ENCODE measurements at regions not wholly inside any gene's neighbourhood (a gene's known extent, or its start where the extent isn't known, plus 50 kb on each side); places are given as distances from the start of the nearest gene placed in this dataset.

DNA sequence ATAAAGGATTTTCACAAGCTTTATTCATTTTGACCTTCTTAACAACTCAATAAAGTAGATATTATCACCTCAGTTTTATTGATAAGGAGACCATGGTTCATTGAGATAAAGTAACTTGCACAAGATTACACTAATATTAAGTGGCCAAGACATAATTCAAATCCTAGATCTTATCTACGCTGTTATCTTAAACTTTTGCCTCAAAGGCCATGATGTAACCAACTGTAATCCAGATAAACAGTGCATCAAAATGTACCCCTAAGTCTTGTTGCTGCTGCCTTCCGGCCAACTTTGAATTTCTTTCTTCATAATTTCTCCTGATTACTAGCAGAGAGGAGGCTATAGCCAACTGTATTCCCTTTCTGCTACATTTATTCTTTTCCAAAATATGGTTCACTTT lies 1094.8 kb upstream of the PIK3C3 start:
- TF ChIP-seq POLR2AphosphoS5 (IDR thresholded peaks at IDR 0.05; ENCODE audit: low read depth, low read length), result no peak
- TF ChIP-seq TAF1 (IDR thresholded peaks at IDR 0.05; ENCODE audit: borderline replicate concordance, insufficient read depth, low read length), result no peak
- TF ChIP-seq SIN3A (IDR thresholded peaks at IDR 0.05; ENCODE audit: borderline replicate concordance, insufficient read depth, low read length), result no peak
- TF ChIP-seq REST (IDR thresholded peaks at IDR 0.05; ENCODE audit: insufficient read depth in 1 of 2, low read depth in 2 of 2, low read length in 2 of 2), result no peak
- TF ChIP-seq FOXP2 (optimal IDR thresholded peaks at IDR 0.05; ENCODE audit: borderline replicate concordance, extremely low read depth, extremely low read length, insufficient read depth), result no peak

Data from PFSK-1 (cell line).